Left renal cortex interstitium (tissue), 4 donors: ENCODE measurements at regions not wholly inside any gene's neighbourhood (a gene's known extent, or its start where the extent isn't known, plus 50 kb on each side); places are given as distances from the start of the nearest gene placed in this dataset.

ENCODE experiments used
- DNase-seq, 4 donors: peaks; one replicate each; pipeline ENCODE4 v3.0.0-alpha.2; 2013; ENCODE audit warnings: low read depth in 4 of 4, low spot score in 2 of 4, missing footprints in 1 of 4

GRCh38 chr16:65884018-65884417, 482.5 kb upstream of the CDH5 start:
- DNase-seq, result no peak

GRCh38 chr16:65878347-65878746, 488.1 kb upstream of the CDH5 start:
- DNase-seq, result no peak

GRCh38 chr16:65876624-65877023, 489.9 kb upstream of the CDH5 start:
- no peak for DNase-seq

- DNase-seq, result no peak
These were observed 490.5 kb upstream of the CDH5 start for GRCh38 chr16:65876056-65876408.

GRCh38 chr16:65875381-65876055, 491.0 kb upstream of the CDH5 start:
- no peak for DNase-seq

- DNase-seq, result no peak
These were observed 497.2 kb upstream of the CDH5 start for GRCh38 chr16:65869261-65869660.

GRCh38 chr16:65867276-65867960, 499.1 kb upstream of the CDH5 start:
- DNase-seq, result no peak

- no peak for DNase-seq
These were observed 503.3 kb upstream of the CDH5 start for GRCh38 chr16:65863236-65863635.

GRCh38 chr16:65861131-65861731, 505.3 kb upstream of the CDH5 start:
- DNase-seq, result no peak

GRCh38 chr16:65855171-65856145, 511.0 kb upstream of the CDH5 start:
- no peak for DNase-seq

- no peak for DNase-seq
These were observed 520.3 kb upstream of the CDH5 start for GRCh38 chr16:65846210-65846602.

- no peak for DNase-seq
These were observed 520.9 kb upstream of the CDH5 start for GRCh38 chr16:65845466-65846209.

GRCh38 chr16:65843941-65844340, 522.5 kb upstream of the CDH5 start:
- DNase-seq, result no peak

GRCh38 chr16:65842067-65842466, 524.4 kb upstream of the CDH5 start:
- no peak for DNase-seq

GRCh38 chr16:65838001-65838400, 528.5 kb upstream of the CDH5 start:
- DNase-seq, result no peak

- DNase-seq, result no peak
These were observed 529.0 kb upstream of the CDH5 start for GRCh38 chr16:65837464-65837863.

- DNase-seq, result no peak
These were observed 531.8 kb upstream of the CDH5 start for GRCh38 chr16:65834688-65835087.

GRCh38 chr16:65833171-65833871, 533.2 kb upstream of the CDH5 start:
- DNase-seq, result no peak

- DNase-seq, result no peak
These were observed 533.8 kb upstream of the CDH5 start for GRCh38 chr16:65832679-65833078.
